Fibroblast of the aortic adventitia (primary cell): ENCODE measurements at regions not wholly inside any gene's neighbourhood (a gene's known extent, or its start where the extent isn't known, plus 50 kb on each side); places are given as distances from the start of the nearest gene placed in this dataset.

Experiments used
- DNase-seq: peaks from one replicate; pipeline ENCODE4 v3.0.0-alpha.2; 2010; ENCODE audit warnings: low read depth
- H3K4me3 ChIP-seq: 2 replicates; pipeline ENCODE4 v1.5.1; 2011; ENCODE audit warnings: low read depth, mild to moderate bottlenecking, control low read depth, low read length, moderate library complexity
- CTCF ChIP-seq: IDR thresholded peaks from 2 replicates; pipeline ENCODE4 v1.5.1; 2011; ENCODE audit warnings: mild to moderate bottlenecking, low read length, control low read depth, inconsistent platforms; ENCODE audit not compliant: insufficient read depth

GRCh38 chr21:36636439-36636838, 62.5 kb upstream of the SIM2 start:
- TF ChIP-seq CTCF: no peak
- DNase-seq: no peak
- no peak overlapping the region for H3K4me3 ChIP-seq

DNA sequence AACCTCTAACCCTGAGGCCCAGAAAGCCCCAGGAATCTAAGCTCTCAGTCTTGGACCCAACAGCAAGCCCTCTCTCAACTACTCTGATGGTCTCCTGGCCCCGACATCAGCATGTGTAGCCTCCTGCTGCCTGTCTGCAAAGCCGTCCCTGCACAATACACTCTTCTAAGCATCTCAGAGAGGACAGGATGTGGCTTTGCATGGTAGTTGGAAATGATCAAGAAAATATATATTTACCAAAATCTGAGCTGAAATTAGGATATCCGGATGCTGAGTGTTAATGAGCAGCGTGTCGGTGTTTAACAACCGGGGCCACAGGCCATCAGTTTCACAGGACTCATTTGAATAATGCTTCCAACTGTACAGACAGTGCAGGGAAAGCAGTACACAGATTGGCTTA, 59.1 kb upstream of the SIM2 start:
- H3K4me3 ChIP-seq: no peak overlapping the region
- no peak for TF ChIP-seq CTCF
- DNase-seq: no peak

- DNase-seq: peak; percentile 46
- no peak overlapping the region for H3K4me3 ChIP-seq
- TF ChIP-seq CTCF: no peak
Measured at GRCh38 chr21:36640174-36640720, 58.7 kb upstream of the SIM2 start.

- DNase-seq: no peak
- no peak overlapping the region for H3K4me3 ChIP-seq
- TF ChIP-seq CTCF: no peak
Measured at GRCh38 chr21:36640721-36641244, 58.1 kb upstream of the SIM2 start.

- no peak for DNase-seq
- H3K4me3 ChIP-seq: no peak overlapping the region
- no peak for TF ChIP-seq CTCF
Measured at GRCh38 chr21:36641346-36641745, 57.6 kb upstream of the SIM2 start.

- TF ChIP-seq CTCF: no peak
- H3K4me3 ChIP-seq: no peak overlapping the region
- no peak for DNase-seq
Measured at GRCh38 chr21:36641886-36642285, 57.0 kb upstream of the SIM2 start.

- no peak for TF ChIP-seq CTCF
- H3K4me3 ChIP-seq: no peak overlapping the region
- no peak for DNase-seq
Measured at GRCh38 chr21:36642777-36643176, 56.1 kb upstream of the SIM2 start.
